GM21786 (cell line): ENCODE measurements at regions not wholly inside any gene's neighbourhood (a gene's known extent, or its start where the extent isn't known, plus 50 kb on each side); places are given as distances from the start of the nearest gene placed in this dataset.
"Not testable (repeated sequence)": the region's sequence is repeated elsewhere in the genome, so short reads cannot be mapped to it uniquely, and the experiment has no call there.

Experiments
- ATAC-seq: cut with Tn5 transposase; IDR thresholded peaks from one replicate; pipeline ENCODE4 v1.9.1; 2021; ENCODE audit not compliant: unreplicated experiment

- ATAC-seq, result no peak
Observed at GRCh38 chr13:72657379-72657778, 70.0 kb downstream of the MZT1 start.

GRCh38 chr13:72656357-72656756 lies 71.1 kb downstream of the MZT1 start:
- no peak for ATAC-seq

- no peak for ATAC-seq
Observed at GRCh38 chr13:72653506-72653905, 73.9 kb downstream of the MZT1 start.

GRCh38 chr13:72652681-72653080 lies 74.7 kb downstream of the MZT1 start:
- ATAC-seq, result no peak

- no peak for ATAC-seq
Observed at GRCh38 chr13:72651144-72651543, 76.3 kb downstream of the MZT1 start.

- ATAC-seq, result no peak
Observed at GRCh38 chr13:72650051-72650700, 77.3 kb downstream of the MZT1 start.

GRCh38 chr13:72648513-72649065 lies 78.8 kb downstream of the MZT1 start:
- ATAC-seq, result no peak

GRCh38 chr13:72647422-72647821 lies 80.0 kb downstream of the MZT1 start:
- ATAC-seq, result no peak

GRCh38 chr13:72645521-72645920 lies 81.9 kb downstream of the MZT1 start:
- no peak for ATAC-seq

- ATAC-seq, result peak; percentile 48
Observed at GRCh38 chr13:72643311-72643989, 84.0 kb downstream of the MZT1 start.

- ATAC-seq, result no peak
Observed at GRCh38 chr13:72639377-72639776, 88.1 kb downstream of the MZT1 start.

- ATAC-seq, result no peak
Observed at GRCh38 chr13:72638059-72638815, 89.2 kb downstream of the MZT1 start.

GRCh38 chr13:72637561-72637960 lies 89.9 kb downstream of the MZT1 start:
- ATAC-seq, result no peak

- no peak for ATAC-seq
Observed at GRCh38 chr13:72634859-72635258, 92.6 kb downstream of the MZT1 start.

GRCh38 chr13:72622546-72622945 lies 104.9 kb downstream of the MZT1 start:
- ATAC-seq, result no peak

- no peak for ATAC-seq
Observed at GRCh38 chr13:72620874-72621273, 106.6 kb downstream of the MZT1 start.

GRCh38 chr13:72617951-72618350 lies 109.5 kb downstream of the MZT1 start:
- no peak for ATAC-seq

- ATAC-seq, result no peak
Observed at GRCh38 chr13:72617186-72617585, 110.2 kb downstream of the MZT1 start.

GRCh38 chr13:72610251-72610891 lies 117.1 kb downstream of the MZT1 start:
- not testable (repeated sequence) for ATAC-seq

- ATAC-seq, result no peak
Observed at GRCh38 chr13:72599178-72599743, 128.2 kb downstream of the MZT1 start.
